K562 (cell line): ENCODE measurements at regions not wholly inside any gene's neighbourhood (a gene's known extent, or its start where the extent isn't known, plus 50 kb on each side); places are given as distances from the start of the nearest gene placed in this dataset.

Experiments used
- GABPB1 ChIP-seq: sonication (generic); formaldehyde crosslinking; IDR thresholded peaks from 2 replicates; pipeline ENCODE4 v1.8.0; 2022; ENCODE audit warnings: mild to moderate bottlenecking, missing genetic modification reagents
- JUND ChIP-seq, 2 experiments: IDR thresholded peaks; 2 replicates in 1 of 2; 3 replicates in 1 of 2; pipeline ENCODE4 v1.6.1; 2011; ENCODE audit warnings: borderline replicate concordance in 2 of 2, low read depth in 2 of 2, low read length in 2 of 2, improper control_type of control experiment in 1 of 2, missing biosample characterization in 1 of 2, missing genetic modification characterization in 1 of 2, missing genetic modification reagents in 1 of 2
- POLR2A ChIP-seq: fragments of 450-650 bp; conservative IDR thresholded peaks from 2 replicates; pipeline ENCODE4 v1.6.1; 2016

GRCh38 chr1:172959571-172959970, 91.2 kb downstream of the TNFSF18 start:
- TF ChIP-seq JUND (IDR thresholded peaks at IDR 0.05; ENCODE audit: borderline replicate concordance, low read depth, low read length), result no peak
- no peak for TF ChIP-seq JUND (tag; IDR thresholded peaks at IDR 0.05; ENCODE audit: borderline replicate concordance, low read depth, low read length)
- TF ChIP-seq POLR2A, result no peak
- TF ChIP-seq GABPB1 (CRISPR knock-in tag), result no peak
